NOMO-1 (cell line): ENCODE measurements at regions not wholly inside any gene's neighbourhood (a gene's known extent, or its start where the extent isn't known, plus 50 kb on each side); places are given as distances from the start of the nearest gene placed in this dataset.

Source experiments
- DNase-seq, 2 experiments: peaks; one replicate each; lab custom pipeline; 2025; ENCODE audit not compliant: unreplicated experiment in 2 of 2; lab: John Stamatoyannopoulos, UW

- no peak for DNase-seq
These were observed 184.8 kb downstream of the RPS29 start for GRCh38 chr14:49401373-49401772.

DNA sequence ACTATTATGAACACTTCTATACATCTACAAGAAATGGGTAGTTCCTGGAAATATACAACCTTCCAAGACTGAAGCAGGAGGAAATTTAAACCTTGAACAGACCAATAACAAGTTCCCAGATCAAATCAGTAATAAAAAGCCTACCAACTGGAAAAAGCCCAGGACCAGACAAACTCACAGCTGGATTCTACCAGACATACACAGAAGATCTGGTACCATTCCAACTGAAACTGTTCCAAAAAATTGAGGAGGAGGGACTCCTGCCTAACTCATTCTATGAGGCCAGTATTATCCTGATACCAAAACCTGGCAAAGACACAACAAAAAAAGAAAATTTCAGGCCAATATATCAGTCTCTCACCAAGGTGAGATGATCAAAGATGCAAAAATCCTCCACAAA, 189.4 kb downstream of the RPS29 start:
- no peak for DNase-seq

GRCh38 chr14:49381778-49382177, 204.4 kb downstream of the RPS29 start:
- no peak for DNase-seq

GRCh38 chr14:49367696-49368095, 218.5 kb downstream of the RPS29 start:
- no peak for DNase-seq

GRCh38 chr14:49366416-49366815, 219.8 kb downstream of the RPS29 start:
- DNase-seq, result no peak

DNA sequence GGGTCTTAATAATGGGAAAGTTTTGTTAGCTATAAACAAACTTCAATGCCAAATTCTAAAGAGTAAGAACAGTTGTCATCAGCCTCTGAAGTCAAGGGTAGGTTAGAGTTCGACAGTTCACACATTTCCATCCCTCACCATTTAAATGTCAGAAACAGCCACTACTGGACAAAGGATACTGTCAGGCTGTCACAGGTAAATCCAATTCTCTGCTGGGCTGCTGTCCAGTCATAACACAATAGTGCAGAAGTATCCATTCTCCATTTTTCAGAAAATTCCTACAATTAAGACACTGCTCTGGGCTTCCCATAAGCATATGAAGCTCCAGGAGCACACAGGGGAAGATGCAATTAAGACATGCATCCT, 221.4 kb downstream of the RPS29 start:
- DNase-seq, result no peak

DNA sequence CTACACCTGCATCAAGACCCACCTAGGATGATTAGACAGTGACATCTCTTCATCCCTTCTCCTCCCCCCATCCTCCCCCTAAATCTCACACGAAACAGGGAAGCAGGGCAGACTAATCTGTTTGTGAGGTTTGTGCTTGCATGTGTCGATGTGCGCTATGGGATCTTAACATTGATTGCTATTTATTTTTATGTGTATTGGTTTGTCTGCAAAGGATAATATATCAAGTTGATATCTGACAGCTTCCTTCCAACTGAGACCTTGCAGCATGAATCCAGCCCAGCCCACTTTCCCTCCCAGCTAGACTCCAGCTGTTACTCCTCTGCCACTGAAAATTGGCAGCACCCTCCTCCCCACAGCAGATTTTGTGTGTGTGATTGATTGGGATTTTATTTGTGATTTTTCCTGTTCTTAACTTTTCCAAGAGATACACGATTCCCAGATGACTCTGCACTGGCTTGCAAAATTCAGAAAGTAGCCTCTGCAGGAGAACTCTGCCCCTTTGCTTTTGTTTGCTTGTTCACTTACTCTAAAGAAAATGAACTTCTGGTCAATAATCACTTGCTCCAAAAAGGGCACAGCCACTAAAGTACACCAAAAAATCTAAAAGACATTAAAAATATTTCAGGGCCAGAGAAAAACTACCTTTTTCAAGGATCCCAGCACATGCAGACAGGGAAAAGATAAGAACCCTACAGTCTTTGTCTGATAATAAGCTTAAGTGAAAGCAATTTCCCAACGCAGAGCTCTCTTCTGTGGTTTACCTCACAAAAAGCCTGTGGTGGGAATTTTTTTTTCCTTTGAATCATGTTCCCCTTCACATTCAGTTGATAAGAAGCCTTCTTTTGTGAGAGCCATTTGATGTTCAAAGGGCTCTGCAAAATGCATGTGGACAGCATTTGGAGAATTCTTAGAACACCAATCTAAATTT, 222.1 kb downstream of the RPS29 start:
- no peak for DNase-seq

DNA sequence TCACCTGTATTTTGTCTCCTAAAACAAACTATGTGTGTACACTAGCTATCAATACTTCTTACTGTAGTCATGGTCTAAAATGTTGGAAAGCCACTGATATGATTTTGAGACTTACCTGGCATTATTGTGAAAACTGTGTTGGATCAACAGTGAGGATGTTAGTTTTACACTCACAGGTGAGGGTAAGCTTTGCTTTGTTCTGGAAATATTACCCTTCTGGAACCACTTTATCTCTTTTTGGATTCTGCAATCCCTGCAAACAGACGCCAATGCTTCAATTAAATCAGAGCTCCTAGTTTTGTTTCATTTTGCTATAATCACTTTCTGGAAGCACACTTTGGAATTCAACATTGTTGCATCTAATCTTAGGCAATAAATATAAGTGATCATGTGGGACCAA, 223.3 kb downstream of the RPS29 start:
- no peak for DNase-seq

- DNase-seq, result no peak
These were observed 247.1 kb downstream of the RPS29 start for GRCh38 chr14:49339130-49339529.

DNA sequence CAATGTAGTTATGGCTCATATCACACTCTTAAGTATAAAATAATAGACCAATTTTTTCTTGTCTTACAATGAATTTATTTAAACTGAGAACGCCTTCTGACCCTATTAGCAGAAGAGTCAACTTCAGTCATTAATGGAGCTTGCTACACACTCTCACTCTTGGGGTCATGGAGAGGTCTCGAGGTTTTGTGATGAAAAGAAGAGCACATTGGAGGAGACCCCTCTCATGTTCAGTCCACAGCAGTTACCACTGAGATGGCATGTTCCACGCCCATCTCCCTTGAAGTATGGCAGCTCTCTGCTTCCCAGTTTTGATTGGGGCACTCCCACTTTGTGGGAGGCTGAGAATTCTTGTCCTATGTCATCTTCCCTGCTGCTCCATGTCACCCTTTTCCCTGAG, 266.4 kb downstream of the RPS29 start:
- no peak for DNase-seq

DNA sequence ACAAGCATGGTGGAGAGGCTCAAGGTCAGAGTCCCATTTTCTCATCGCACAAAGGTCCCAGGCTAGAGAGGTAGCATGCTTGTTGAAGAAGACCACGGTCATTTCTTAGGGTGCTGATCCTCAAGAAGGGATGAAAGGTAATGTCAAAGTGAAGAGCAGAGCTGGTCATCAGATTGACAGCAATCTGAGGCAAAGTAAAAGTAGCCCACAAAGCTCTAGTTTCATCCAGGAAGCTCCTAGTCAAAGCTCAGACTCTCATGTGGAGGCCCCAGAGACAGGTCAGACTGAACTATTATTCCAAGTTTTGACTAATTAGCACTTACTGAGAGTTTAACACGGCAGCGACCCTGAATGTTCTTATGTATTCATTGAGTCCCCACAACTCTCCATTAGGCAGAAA, 270.6 kb downstream of the RPS29 start:
- DNase-seq, result no peak

DNA sequence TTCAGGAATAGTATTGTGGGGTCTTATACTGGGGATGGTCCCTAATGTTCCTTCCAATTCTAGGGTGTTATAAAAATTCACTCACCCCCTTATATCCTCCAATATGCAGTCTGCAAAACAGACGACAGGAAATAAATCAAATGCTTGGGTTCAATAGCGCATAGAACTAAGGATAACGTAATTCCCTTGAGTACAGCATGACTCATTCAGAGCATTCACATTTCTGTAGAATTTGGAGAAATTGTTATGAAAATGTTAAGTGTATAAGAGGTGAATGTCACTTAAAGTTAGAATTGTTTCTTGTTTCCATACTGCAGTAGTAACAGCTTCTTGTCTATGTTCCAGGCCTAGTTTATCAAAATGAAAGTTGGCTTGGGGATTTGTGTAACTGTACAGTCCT, 271.4 kb downstream of the RPS29 start:
- no peak for DNase-seq

DNA sequence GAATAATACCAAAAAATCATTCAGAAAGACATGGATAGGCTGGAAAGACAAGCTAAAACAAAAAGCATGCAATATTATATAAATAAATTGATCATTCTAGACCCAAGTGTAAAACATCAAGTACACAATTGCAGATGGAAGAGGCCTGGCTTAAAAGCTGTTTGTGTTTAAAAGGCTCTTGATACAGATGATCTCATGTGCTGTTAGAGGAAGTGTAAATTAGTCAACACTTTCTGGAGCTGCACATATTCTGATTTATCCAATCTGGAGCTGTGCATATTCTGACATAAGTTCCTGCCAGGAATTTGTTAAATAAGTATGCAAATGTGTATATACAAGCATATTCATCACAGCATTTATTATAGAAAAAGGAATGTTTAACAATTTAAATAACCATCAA, 273.1 kb downstream of the RPS29 start:
- DNase-seq, result no peak

DNA sequence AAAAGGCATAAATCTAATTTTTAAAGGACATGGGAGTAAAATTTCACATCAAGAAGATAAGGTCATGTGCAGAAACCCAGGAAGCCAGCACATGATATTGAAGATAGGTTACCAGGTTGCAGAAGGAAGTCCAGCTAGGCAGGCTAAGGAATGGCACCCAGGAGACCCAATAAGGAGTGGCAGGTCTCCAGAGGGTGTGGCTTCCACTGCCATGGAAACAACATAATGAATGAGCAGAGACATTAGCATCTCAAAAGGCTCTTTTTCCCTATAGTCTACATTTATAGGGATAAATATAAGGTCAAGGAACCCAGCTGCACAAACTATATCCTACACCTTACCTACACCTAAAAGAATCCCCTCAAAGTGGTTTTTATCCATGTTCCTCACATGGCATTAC, 275.9 kb downstream of the RPS29 start:
- no peak for DNase-seq

DNA sequence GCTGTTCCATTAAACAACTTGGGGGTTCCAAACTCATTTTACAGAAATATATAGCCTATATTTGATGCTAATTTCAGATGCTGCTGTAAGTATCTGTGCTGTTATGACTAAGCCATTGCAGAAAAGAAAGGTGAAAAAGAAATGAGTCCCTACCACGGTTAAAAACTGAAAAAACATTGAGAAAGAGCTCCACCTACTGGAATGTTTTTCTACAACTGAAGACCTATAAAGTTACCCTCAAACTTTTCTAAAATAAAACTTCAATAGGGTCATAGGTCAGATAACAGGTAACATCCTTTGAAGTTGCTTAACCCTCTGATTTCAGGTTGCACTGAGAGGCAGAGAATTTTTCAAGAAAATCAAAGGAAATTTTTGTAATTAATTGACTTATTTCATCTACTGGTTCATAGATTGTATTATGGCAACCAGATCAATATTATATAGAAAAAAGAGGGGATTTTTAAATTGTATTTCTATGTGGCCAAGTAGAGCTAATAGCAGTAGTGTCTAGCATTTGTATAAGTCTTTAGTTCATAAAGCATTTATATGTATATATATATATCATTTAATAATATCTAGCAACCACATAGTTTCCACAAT, 279.9 kb downstream of the RPS29 start:
- peak in 1 of 2 experiments; percentile 7 for DNase-seq

DNA sequence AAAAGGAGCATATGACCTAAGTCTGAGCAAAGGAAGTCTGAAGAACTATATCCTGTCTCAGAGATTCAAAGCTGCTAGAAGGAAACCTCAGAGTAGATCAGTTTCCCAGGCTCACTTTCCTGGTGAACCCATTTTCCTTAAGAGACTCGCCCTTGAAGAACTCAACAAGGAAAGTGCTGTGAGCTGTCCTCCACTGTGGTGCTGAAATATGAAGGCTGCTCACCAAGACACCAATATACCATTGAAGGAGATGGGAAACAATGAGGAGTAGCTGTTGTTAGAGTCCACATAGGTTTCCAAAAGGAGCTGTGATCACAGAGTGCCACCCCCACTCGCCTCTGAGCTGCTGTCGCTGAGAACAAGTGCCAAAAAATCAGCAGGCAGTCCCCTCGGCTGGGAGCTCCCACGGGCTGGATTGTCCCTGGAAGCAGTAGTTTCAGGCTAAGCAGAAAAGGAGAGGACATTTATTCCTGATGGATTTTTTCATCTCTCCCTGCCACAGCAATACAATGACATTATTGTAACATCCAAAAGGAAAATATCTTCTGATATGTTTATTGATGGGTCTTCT, 282.1 kb downstream of the RPS29 start:
- no peak for DNase-seq

- no peak for DNase-seq
These were observed 289.1 kb downstream of the RPS29 start for GRCh38 chr14:49297102-49297501.

DNA sequence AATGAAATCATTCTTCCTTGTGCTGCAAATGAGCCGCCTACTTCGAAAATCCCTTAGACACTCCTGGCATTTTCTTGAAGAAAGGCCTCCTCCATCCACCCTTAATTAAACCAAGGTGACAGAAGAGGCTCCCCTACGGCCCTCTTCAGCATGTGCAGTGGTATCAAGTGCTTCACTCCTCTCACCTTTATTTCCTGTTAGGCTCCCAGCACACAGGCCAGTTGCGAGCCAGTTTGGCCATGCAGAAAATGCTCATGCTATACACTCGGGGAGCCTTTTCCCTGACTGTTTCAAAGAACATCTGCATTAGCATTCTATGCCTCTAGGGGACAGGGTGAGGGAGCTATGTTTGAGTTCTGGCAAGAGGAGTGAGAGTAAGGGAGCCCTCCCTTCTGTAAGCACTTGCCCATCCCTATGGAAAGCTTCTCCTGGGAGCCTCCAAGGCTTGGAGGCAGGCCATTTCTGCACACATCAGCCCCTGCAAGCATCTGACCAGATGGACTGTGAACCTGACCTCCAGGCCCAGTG, 291.5 kb downstream of the RPS29 start:
- no peak for DNase-seq

- no peak for DNase-seq
These were observed 299.2 kb downstream of the RPS29 start for GRCh38 chr14:49287004-49287403.

- DNase-seq, result no peak
These were observed 299.8 kb downstream of the RPS29 start for GRCh38 chr14:49286257-49286983.

DNA sequence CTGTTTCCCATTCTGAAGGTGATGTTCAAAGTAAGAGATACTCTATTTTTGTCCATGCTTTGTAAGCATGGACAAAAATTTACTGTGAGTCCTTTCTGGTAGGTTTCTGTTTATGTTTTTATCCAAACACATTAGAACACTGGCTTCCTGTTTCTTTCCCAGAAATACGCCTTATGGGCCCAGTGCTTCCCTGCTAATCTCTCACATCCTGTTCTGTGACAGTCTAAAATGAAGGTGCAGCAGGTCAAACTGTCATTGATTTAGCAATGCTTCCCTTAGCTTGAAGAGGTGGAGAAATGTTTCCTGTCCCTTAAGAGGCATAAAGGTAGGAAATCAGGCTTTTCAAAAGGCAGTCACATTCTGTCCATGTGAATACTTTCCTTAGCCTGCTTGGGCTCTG, 305.6 kb downstream of the RPS29 start:
- DNase-seq, result no peak
